Fibroblast of mammary gland (primary cell): ENCODE measurements at regions not wholly inside any gene's neighbourhood (a gene's known extent, or its start where the extent isn't known, plus 50 kb on each side); places are given as distances from the start of the nearest gene placed in this dataset.

Source experiments
- DNase-seq: peaks from one replicate; pipeline ENCODE4 v3.0.0-alpha.2; 2010; ENCODE audit warnings: low read depth
- H3K4me3 ChIP-seq: 2 replicates; pipeline ENCODE4 v1.5.1; 2011; ENCODE audit warnings: low read depth, mild to moderate bottlenecking, low read length, moderate library complexity; ENCODE audit not compliant: control insufficient read depth
- CTCF ChIP-seq: conservative IDR thresholded peaks from 2 replicates; pipeline ENCODE4 v1.5.1; 2011; ENCODE audit warnings: low read depth, low read length, inconsistent platforms; ENCODE audit not compliant: control insufficient read depth, insufficient read depth

- TF ChIP-seq CTCF, result no peak
- no peak for DNase-seq
- H3K4me3 ChIP-seq, result no peak overlapping the region
Observed at GRCh38 chr16:8278031-8278580, 312.2 kb downstream of the TMEM114 start.

DNA sequence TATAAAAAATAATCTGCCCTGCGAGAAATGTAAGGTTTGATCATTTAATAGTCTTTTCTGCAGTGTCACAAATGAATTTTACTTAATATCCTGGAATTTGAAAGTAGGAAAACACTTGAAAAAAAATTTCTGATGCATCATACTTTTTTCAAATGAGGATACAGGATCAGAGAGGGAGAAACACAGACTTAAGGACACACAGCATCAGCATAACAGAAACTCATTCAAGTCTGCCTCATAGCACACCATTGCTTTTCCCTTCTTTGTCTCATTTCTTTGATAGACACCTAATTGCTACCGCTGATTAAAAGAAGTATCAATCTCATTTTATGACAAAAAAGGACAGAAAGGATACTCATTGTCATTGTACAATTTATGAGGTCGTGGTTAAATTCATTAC, 319.0 kb downstream of the TMEM114 start:
- DNase-seq, result no peak
- H3K4me3 ChIP-seq, result no peak overlapping the region
- no peak for TF ChIP-seq CTCF

GRCh38 chr16:8262299-8262698, 328.0 kb downstream of the TMEM114 start:
- TF ChIP-seq CTCF, result no peak

GRCh38 chr16:8260140-8260539, 330.2 kb downstream of the TMEM114 start:
- TF ChIP-seq CTCF, result no peak
- DNase-seq, result no peak

More at GRCh38 chr16:8262299-8262698, 328.0 kb downstream of the TMEM114 start:
- no peak overlapping the region for H3K4me3 ChIP-seq
- no peak for DNase-seq

GRCh38 chr16:8258523-8258922, 331.8 kb downstream of the TMEM114 start:
- TF ChIP-seq CTCF, result no peak
- H3K4me3 ChIP-seq, result no peak overlapping the region
- no peak for DNase-seq

More at GRCh38 chr16:8260140-8260539, 330.2 kb downstream of the TMEM114 start:
- no peak overlapping the region for H3K4me3 ChIP-seq

DNA sequence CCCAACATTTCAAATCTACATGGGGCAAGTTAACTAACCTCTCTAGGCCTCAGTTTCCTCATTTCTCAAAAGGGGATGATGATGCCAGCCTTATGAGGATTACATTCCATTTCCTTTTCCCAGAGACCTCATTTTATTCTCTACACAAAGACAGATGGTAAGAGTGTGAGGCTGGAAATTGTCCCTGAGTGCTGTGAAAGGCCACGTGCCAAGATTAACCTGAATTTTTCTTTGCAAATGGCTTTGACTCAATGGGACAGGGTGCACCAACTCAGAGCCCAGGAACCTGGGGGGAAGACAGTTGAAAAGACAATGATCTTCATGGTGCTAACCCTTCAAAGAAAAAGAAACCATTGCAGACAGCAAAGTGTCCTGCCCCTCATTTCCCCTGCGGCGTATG, 332.8 kb downstream of the TMEM114 start:
- H3K4me3 ChIP-seq, result no peak overlapping the region
- TF ChIP-seq CTCF, result no peak
- no peak for DNase-seq

- H3K4me3 ChIP-seq, result no peak overlapping the region
- no peak for TF ChIP-seq CTCF
- DNase-seq, result no peak
Observed at GRCh38 chr16:8254405-8254804, 335.9 kb downstream of the TMEM114 start.
